DND-41 (cell line): ENCODE measurements at regions not wholly inside any gene's neighbourhood (a gene's known extent, or its start where the extent isn't known, plus 50 kb on each side); places are given as distances from the start of the nearest gene placed in this dataset.

Experiments used
- ATAC-seq: fragments of 200-7000 bp; cut with Tn5 transposase; 3 replicates; pipeline ENCODE4 v1.9.1; 2021; ENCODE audit warnings: low read depth; ENCODE audit not compliant: insufficient read depth
- DNase-seq: peaks from one replicate; pipeline ENCODE4 v3.0.0-alpha.2; 2020
- H2AFZ ChIP-seq: 2 replicates; pipeline ENCODE4 v1.6.0; 2012; ENCODE audit warnings: low read depth, low read length
- H3K27ac ChIP-seq: 2 replicates; pipeline ENCODE4 v1.5.1; 2012; ENCODE audit warnings: low read length, inconsistent platforms
- H3K27me3 ChIP-seq: fragments of 200-600 bp; sonication (generic); 2 replicates; pipeline ENCODE4 v1.6.0; 2012; ENCODE audit warnings: low read length, mild to moderate bottlenecking, inconsistent platforms; ENCODE audit not compliant: insufficient read depth, poor library complexity
- H3K36me3 ChIP-seq: 2 replicates; pipeline ENCODE4 v1.5.1; 2012; ENCODE audit warnings: low read length, inconsistent platforms; ENCODE audit not compliant: insufficient read depth
- H3K4me1 ChIP-seq: 2 replicates; pipeline ENCODE4 v1.5.1; 2012; ENCODE audit warnings: mild to moderate bottlenecking, low read length; ENCODE audit not compliant: insufficient read depth
- H3K4me2 ChIP-seq: 2 replicates; pipeline ENCODE4 v1.6.0; 2012; ENCODE audit warnings: mild to moderate bottlenecking, moderate library complexity, low read length, inconsistent platforms; ENCODE audit not compliant: insufficient read depth
- H3K4me3 ChIP-seq, 2 experiments: fragments of 200-600 bp in 1 of 2; shearing (Covaris generic) in 1 of 2; 2 replicates each; pipeline ENCODE4 v1.5.1; 2012 to 2016; ENCODE audit warnings: inconsistent platforms in 2 of 2, low read length in 2 of 2, mild to moderate bottlenecking in 2 of 2, low read depth in 1 of 2, moderate library complexity in 1 of 2
- H3K79me2 ChIP-seq: 2 replicates; pipeline ENCODE4 v1.6.0; 2012; ENCODE audit warnings: low read length, inconsistent platforms; ENCODE audit not compliant: insufficient read depth
- H3K9ac ChIP-seq: 2 replicates; pipeline ENCODE4 v1.6.0; 2012; ENCODE audit warnings: low read depth, mild to moderate bottlenecking, inconsistent platforms, low read length, moderate library complexity
- H3K9me3 ChIP-seq: 2 replicates; pipeline ENCODE4 v1.5.1; 2012; ENCODE audit warnings: low read length, moderate library complexity, mild to moderate bottlenecking, inconsistent platforms; ENCODE audit not compliant: insufficient read depth, severe bottlenecking
- H4K20me1 ChIP-seq: 2 replicates; pipeline ENCODE4 v1.6.0; 2012; ENCODE audit warnings: low read length; ENCODE audit not compliant: insufficient read depth
- EZH2 ChIP-seq: IDR thresholded peaks from 3 replicates; pipeline ENCODE4 v1.6.1; 2012; ENCODE audit warnings: borderline replicate concordance, low read depth, mild to moderate bottlenecking, moderate library complexity, low read length, inconsistent platforms; ENCODE audit not compliant: severe bottlenecking
- TF ChIP-seq, protein P1 (sequence below): IDR thresholded peaks from 2 replicates; pipeline ENCODE4 v1.5.1; 2012; ENCODE audit warnings: borderline replicate concordance, low read length, moderate library complexity, mild to moderate bottlenecking; ENCODE audit not compliant: poor library complexity, severe bottlenecking; ENCODE audit errors: extremely low read depth

DNA sequence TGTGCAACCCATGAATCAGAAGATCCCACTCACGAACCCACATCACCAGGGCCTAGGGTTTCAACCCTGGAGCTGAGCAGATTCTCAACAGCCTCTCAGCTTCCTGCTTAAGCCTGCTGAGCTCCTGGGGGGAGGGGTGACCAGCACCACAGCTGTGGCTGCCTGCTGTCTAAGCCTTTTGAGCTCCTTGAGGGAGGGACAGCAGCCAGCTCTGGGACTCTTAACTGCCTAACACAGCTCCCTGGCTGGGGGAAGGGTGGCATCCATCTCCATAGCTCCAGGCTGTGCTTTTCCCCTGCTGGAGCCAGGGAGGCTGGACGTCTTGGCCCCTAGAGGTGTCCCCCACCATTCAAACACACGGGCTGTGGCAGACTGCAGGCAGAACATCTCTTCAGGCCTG is 250.3 kb downstream of the DMAC1 start:
- DNase-seq (peak; percentile 93), ATAC-seq (peak; percentile 98)
- H4K20me1 ChIP-seq, result no peaks in the 10 kb centered on the region
- peaks cover 19% of the 10 kb centered on the region for H3K4me1 ChIP-seq
- TF ChIP-seq, protein P1, sequence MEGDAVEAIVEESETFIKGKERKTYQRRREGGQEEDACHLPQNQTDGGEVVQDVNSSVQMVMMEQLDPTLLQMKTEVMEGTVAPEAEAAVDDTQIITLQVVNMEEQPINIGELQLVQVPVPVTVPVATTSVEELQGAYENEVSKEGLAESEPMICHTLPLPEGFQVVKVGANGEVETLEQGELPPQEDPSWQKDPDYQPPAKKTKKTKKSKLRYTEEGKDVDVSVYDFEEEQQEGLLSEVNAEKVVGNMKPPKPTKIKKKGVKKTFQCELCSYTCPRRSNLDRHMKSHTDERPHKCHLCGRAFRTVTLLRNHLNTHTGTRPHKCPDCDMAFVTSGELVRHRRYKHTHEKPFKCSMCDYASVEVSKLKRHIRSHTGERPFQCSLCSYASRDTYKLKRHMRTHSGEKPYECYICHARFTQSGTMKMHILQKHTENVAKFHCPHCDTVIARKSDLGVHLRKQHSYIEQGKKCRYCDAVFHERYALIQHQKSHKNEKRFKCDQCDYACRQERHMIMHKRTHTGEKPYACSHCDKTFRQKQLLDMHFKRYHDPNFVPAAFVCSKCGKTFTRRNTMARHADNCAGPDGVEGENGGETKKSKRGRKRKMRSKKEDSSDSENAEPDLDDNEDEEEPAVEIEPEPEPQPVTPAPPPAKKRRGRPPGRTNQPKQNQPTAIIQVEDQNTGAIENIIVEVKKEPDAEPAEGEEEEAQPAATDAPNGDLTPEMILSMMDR, result no peak
- no peak for TF ChIP-seq EZH2
- H3K27ac ChIP-seq, result peak overlapping the region; percentile 94
- H3K4me2 ChIP-seq, result peak overlapping the region; percentile 49
- no peaks in the 10 kb centered on the region for H3K79me2 ChIP-seq
- peak overlapping the region; percentile 42 for H3K9ac ChIP-seq
- no peaks in the 10 kb centered on the region for H3K27me3 ChIP-seq
- peak overlapping the region in 1 of 2 experiments; percentile 35; a peak in 1 of 4 replicates for H3K4me3 ChIP-seq
- H3K9me3 ChIP-seq, result no peaks in the 10 kb centered on the region
- H2AFZ ChIP-seq, result peak overlapping the region; percentile 88
- no peaks in the 10 kb centered on the region for H3K36me3 ChIP-seq

DNA sequence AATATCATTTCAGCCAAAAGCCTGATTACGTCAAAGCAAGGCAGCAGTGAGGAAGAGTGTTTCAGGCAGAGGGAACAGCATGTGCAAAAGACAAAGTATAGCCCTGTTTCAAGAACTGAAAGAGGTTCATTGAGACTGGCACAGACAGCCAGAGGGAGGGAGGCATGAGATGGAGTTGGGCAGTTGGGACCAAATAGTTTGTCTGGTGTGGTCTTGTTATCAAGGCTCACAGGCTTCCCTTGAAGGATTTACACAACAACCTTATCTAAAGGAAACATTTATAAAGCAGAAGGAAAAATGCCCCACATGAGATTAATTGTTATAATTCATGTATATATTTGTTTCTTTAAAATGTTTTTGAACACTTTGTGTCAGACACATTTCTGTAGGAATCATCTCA is 253.3 kb downstream of the DMAC1 start:
- TF ChIP-seq, protein P1, result no peak
- TF ChIP-seq EZH2, result no peak
- Histone ChIP-seq H3K4me2 (no peak overlapping the region), H3K9ac (no peak overlapping the region), H3K27ac (no peak overlapping the region), H4K20me1 (no peaks in the 10 kb centered on the region), H3K36me3 (no peaks in the 10 kb centered on the region), H3K27me3 (no peaks in the 10 kb centered on the region), H3K4me3 (no peak overlapping the region), H3K9me3 (no peaks in the 10 kb centered on the region), H2AFZ (no peak overlapping the region), H3K4me1 (peaks cover 19% of the 10 kb centered on the region), H3K79me2 (no peaks in the 10 kb centered on the region)
- ATAC-seq, result no peak
- DNase-seq, result no peak

DNA sequence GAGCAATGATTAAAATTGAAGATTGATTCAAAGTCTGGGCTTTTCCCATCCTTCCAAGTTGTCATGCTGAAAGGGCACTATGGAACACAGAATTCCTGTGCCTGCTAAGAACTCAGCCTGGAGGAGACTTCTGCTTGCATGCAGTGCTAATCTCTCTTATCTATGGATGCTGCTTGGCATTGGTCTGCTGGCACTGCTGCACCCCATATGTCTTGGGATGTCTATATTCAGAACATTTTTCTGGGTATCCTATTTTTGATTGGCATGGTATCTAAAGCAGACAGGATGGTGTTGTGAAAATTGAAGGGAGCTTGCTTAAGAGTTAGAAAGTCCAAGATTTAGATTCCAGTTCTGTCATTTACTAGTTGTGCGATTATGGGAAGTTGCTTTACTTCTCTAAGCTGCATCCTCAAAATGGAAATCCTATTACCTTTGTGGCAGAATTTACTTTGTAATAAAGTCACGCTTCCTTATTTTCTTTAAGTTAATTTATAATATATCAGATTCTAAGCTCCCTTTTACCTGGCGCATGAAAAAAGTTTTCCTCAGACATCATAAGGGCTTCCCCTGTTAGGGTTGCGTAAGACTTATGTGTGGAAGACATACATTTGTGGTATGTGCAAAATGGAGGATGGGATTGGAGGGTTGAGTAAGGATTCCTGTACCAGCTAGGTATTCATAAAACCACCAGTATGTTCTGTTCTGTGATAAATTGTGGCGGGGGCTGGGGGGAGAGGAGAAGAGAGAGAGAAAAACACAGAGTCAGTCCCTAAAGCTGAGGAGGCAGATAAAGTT is 254.0 kb downstream of the DMAC1 start:
- no peak for ATAC-seq
- H3K79me2 ChIP-seq, result no peaks in the 10 kb centered on the region
- no peak overlapping the region for H3K27ac ChIP-seq
- no peak overlapping the region for H3K9ac ChIP-seq
- no peak for DNase-seq
- H3K36me3 ChIP-seq, result no peaks in the 10 kb centered on the region
- H2AFZ ChIP-seq, result no peak overlapping the region
- no peaks in the 10 kb centered on the region for H4K20me1 ChIP-seq
- H3K4me2 ChIP-seq, result no peak overlapping the region
- no peaks in the 10 kb centered on the region for H3K9me3 ChIP-seq
- TF ChIP-seq EZH2, result no peak
- no peaks in the 10 kb centered on the region for H3K27me3 ChIP-seq
- H3K4me1 ChIP-seq, result peaks cover 19% of the 10 kb centered on the region
- no peak overlapping the region for H3K4me3 ChIP-seq

DNA sequence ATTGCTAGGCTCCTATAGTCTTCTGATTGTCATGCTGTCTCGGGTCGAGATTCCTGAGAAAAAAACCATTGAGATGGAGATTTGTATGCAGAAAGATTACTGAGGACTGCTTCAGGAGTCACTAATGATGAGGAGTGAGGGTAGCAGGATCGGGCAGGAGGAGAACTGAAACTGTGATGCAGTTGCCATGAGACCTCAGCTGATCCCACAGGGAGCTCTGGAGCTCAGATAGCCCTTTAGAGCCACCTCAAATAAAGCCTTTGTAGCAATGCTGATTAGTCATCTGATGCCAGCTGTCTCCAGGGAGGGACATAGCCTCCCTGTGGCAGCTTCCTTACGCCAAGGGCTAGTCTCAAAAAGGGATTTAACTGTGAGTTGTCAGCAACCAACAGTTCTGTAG is 256.9 kb downstream of the DMAC1 start:
- Histone ChIP-seq H3K4me1 (no peaks in the 10 kb centered on the region), H3K27ac (no peak overlapping the region), H2AFZ (no peak overlapping the region), H3K27me3 (no peaks in the 10 kb centered on the region), H3K4me3 (no peak overlapping the region), H3K9ac (no peak overlapping the region), H3K79me2 (no peaks in the 10 kb centered on the region), H4K20me1 (no peaks in the 10 kb centered on the region), H3K4me2 (no peak overlapping the region), H3K36me3 (no peaks in the 10 kb centered on the region), H3K9me3 (no peaks in the 10 kb centered on the region)
- ATAC-seq (no peak), DNase-seq (no peak)
- TF ChIP-seq, protein P1, result no peak
- no peak for TF ChIP-seq EZH2
